Gastrocnemius medialis (tissue), 4 donors: ENCODE measurements at regions not wholly inside any gene's neighbourhood (a gene's known extent, or its start where the extent isn't known, plus 50 kb on each side); places are given as distances from the start of the nearest gene placed in this dataset.

ENCODE experiments used
- ATAC-seq, 2 donors: fragments of 150-250 bp; one replicate each; pipeline ENCODE4 v1.9.1; 2016
- DNase-seq, 2 donors: peaks; one replicate each; pipeline ENCODE4 v3.0.0-alpha.2; 2019
- H3K27ac ChIP-seq, 4 donors: fragments of 200-600 bp; sonication (generic); 1 replicate in 1 of 4; 2 replicates in 3 of 4; pipeline ENCODE4 v1.5.1; 2016 to 2018; ENCODE audit warnings: mild to moderate bottlenecking in 2 of 4, moderate library complexity in 1 of 4
- H3K27me3 ChIP-seq, 3 donors: fragments of 200-600 bp; sonication (generic) in 2 of 3; 1 replicate in 1 of 3; 2 replicates in 2 of 3; pipeline versions ENCODE4 v1.5.1 to v1.6.0; 2016 to 2019; ENCODE audit warnings: mild to moderate bottlenecking in 1 of 3, moderate library complexity in 1 of 3
- H3K36me3 ChIP-seq, 2 donors: fragments of 200-600 bp; sonication (generic) in 1 of 2; one replicate each; pipeline ENCODE4 v1.5.1; 2017 to 2018
- H3K4me1 ChIP-seq, 2 donors: fragments of 200-600 bp; sonication (generic) in 1 of 2; one replicate each; pipeline ENCODE4 v1.5.1; 2016 to 2017; ENCODE audit warnings: mild to moderate bottlenecking in 2 of 2
- H3K4me3 ChIP-seq, 4 donors: fragments of 200-600 bp; sonication (generic) in 3 of 4; 1 replicate in 1 of 4; 2 replicates in 3 of 4; pipeline ENCODE4 v1.5.1; 2016 to 2019; ENCODE audit warnings: mild to moderate bottlenecking in 2 of 4
- H3K9me3 ChIP-seq, 3 donors: fragments of 200-600 bp; sonication (generic) in 2 of 3; 1 replicate in 1 of 3; 2 replicates in 2 of 3; pipeline ENCODE4 v1.5.1; 2016 to 2019
- CTCF ChIP-seq, 5 experiments: fragments of 450-650 bp in 3 of 5; fragments of 200-600 bp in 2 of 5; sonication (generic) in 2 of 5; IDR thresholded peaks in 4 of 5; conservative IDR thresholded peaks in 1 of 5; 1 replicate in 4 of 5; 2 replicates in 1 of 5; pipeline ENCODE4 v1.5.1; 2016 to 2019; ENCODE audit warnings: antibody characterized with exemption in 5 of 5, mild to moderate bottlenecking in 3 of 5, moderate library complexity in 3 of 5
- POLR2A ChIP-seq, 2 donors: fragments of 450-650 bp; IDR thresholded peaks; one replicate each; pipeline ENCODE4 v1.6.1; 2017; ENCODE audit warnings: antibody characterized with exemption in 2 of 2, mild to moderate bottlenecking in 2 of 2, moderate library complexity in 2 of 2
- in situ Hi-C, 4 donors: fragments of 200-750 bp; cut with MboI; loops; one replicate each; pipeline versions ENCODE4 v1.15.0 to v1.8.0; 2017; ENCODE audit warnings: low sequenced_read_pairs in 4 of 4
- intact Hi-C: fragments of 100-400 bp; cut with DNase I; formaldehyde crosslinking; loops from one replicate; pipeline ENCODE4 v1.15.1; 2023; ENCODE audit warnings: low total_unique reads

GRCh38 chr10:64708884-64709681, 1187.9 kb downstream of the REEP3 start:
- Histone ChIP-seq H3K9me3 (no peaks in the 10 kb centered on the region), H3K27ac (no peak overlapping the region), H3K36me3 (no peaks in the 10 kb centered on the region), H3K4me3 (no peak overlapping the region), H3K27me3 (no peaks in the 10 kb centered on the region), H3K4me1 (no peaks in the 10 kb centered on the region)
- DNase-seq: no peak
- intact Hi-C loops (no loop called here), in situ Hi-C loops (no loop called here)
- no peak for ATAC-seq
- TF ChIP-seq CTCF (IDR thresholded peaks at IDR 0.05 in 4 of 5, conservative IDR thresholded peaks at IDR 0.05 in 1 of 5): no peak
- no peak for TF ChIP-seq POLR2A (IDR thresholded peaks at IDR 0.05)

- TF ChIP-seq CTCF (IDR thresholded peaks at IDR 0.05 in 4 of 5, conservative IDR thresholded peaks at IDR 0.05 in 1 of 5) (no peak), POLR2A (IDR thresholded peaks at IDR 0.05) (no peak)
- Histone ChIP-seq H3K4me1 (no peaks in the 10 kb centered on the region), H3K36me3 (no peaks in the 10 kb centered on the region), H3K4me3 (no peak overlapping the region), H3K9me3 (no peaks in the 10 kb centered on the region), H3K27me3 (no peaks in the 10 kb centered on the region), H3K27ac (no peak overlapping the region)
- ATAC-seq (no peak), DNase-seq (no peak)
- intact Hi-C loops (no loop called here), in situ Hi-C loops (no loop called here)
Measured at GRCh38 chr10:64726466-64726865, 1205.3 kb downstream of the REEP3 start.

GRCh38 chr10:64731016-64731415, 1209.8 kb downstream of the REEP3 start:
- no peaks in the 10 kb centered on the region for H3K4me1 ChIP-seq
- no peak overlapping the region for H3K4me3 ChIP-seq
- TF ChIP-seq POLR2A (IDR thresholded peaks at IDR 0.05) (no peak), CTCF (IDR thresholded peaks at IDR 0.05 in 4 of 5, conservative IDR thresholded peaks at IDR 0.05 in 1 of 5) (no peak)
- intact Hi-C loops (no loop called here), in situ Hi-C loops (no loop called here)
- H3K27me3 ChIP-seq: no peaks in the 10 kb centered on the region
- DNase-seq (no peak), ATAC-seq (no peak)
- no peaks in the 10 kb centered on the region for H3K9me3 ChIP-seq
- H3K27ac ChIP-seq: no peak overlapping the region
- no peaks in the 10 kb centered on the region for H3K36me3 ChIP-seq

DNA sequence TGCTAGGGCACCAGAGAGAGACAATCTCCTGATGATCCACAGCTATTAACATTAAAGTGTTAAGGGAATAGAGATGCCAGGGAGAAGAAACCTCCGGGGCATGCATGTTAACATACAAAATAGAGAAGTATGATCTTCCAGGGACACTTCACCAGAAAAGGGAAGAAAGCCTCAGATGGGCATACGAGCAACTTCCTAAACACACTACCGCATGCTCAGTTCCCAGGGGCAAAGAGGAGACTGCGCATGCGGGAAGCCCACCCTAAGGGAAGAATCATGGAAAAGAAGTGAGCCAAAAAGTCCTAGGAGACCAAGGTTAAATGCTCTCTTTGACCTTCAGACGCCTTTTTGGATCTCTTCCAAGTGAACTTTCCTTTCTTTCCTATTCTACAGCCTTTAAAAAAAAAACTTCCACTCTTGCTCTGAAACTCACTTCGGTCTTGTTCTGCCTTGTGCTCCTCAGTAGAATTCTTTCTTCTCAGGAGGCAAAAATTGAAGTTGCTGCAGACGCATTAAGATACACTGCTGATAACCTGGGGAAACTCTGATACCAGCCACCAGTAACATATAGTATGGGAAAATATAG, 1211.3 kb downstream of the REEP3 start:
- TF ChIP-seq POLR2A (IDR thresholded peaks at IDR 0.05) (no peak), CTCF (IDR thresholded peaks at IDR 0.05 in 4 of 5, conservative IDR thresholded peaks at IDR 0.05 in 1 of 5) (no peak)
- H3K27ac ChIP-seq: no peak overlapping the region
- intact Hi-C loops: no loop called here
- no peaks in the 10 kb centered on the region for H3K9me3 ChIP-seq
- H3K36me3 ChIP-seq: no peaks in the 10 kb centered on the region
- H3K4me1 ChIP-seq: no peaks in the 10 kb centered on the region
- DNase-seq (no peak), ATAC-seq (no peak)
- in situ Hi-C loops: no loop called here
- no peaks in the 10 kb centered on the region for H3K27me3 ChIP-seq
- H3K4me3 ChIP-seq: no peak overlapping the region
